HG03060 (cell line): ENCODE measurements at regions not wholly inside any gene's neighbourhood (a gene's known extent, or its start where the extent isn't known, plus 50 kb on each side); places are given as distances from the start of the nearest gene placed in this dataset.
"Not testable (repeated sequence)": the region's sequence is repeated elsewhere in the genome, so short reads cannot be mapped to it uniquely, and the experiment has no call there.

ENCODE experiments used
- ATAC-seq: cut with Tn5 transposase; IDR thresholded peaks from one replicate; pipeline ENCODE4 v1.9.1; 2021; ENCODE audit warnings: low read depth, moderate number of reproducible peaks; ENCODE audit not compliant: unreplicated experiment

DNA sequence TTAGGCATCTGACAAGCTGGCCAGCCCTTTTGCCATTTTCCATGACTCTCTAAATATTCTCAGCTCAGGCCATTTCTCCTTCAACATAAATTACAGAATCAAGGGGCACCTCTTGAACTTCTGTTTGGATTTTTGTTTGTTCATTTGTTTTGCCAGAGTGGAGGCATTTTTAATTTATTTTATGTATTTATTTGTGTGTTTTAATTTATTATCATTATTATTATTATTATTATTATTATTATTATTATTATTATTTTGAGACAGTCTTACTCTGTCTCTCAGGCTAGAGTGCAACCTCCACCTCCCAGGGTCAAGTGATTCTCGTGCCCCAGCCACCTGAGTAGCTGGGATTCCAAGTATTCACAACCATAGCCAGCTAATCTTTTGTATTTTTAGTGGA, 1578.0 kb downstream of the CDH8 start:
- ATAC-seq: no peak

DNA sequence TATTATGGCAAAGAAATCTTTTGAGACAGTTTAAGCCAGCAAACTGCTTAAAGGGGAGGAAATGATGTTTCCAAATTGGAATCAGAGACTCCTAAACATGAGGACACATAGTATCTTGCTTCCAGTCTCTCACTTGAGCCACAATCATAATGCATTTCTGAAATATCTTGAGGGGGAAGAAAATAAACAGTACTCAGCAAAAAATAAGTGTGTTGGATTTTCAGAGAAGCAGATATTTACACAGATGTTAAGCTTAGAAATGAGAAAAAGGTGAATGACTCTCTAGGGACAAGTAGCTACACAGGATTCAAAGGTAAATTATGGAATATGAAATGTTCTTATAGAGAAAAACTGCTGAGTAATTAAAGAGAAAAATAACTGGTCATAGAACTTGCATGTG, 1583.6 kb downstream of the CDH8 start:
- ATAC-seq: no peak

DNA sequence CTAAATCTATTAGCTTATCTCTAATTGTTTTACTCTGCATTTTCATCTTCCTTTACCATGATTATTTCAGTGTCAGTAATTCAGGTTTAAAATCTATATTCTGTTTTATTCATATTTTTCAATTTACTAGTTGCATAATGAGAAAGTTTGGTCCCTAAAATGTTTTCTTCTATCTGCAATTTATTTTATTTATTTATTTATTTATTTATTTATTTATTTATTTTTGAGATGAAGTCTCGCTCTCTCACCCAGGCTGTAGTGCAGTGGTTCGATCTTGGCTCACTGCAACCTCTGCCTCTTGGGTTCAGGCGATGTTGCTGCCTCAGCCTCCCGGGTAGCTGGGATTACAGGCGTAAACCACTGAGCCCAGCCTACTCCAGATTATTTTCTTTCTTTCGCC, 1597.3 kb downstream of the CDH8 start:
- no peak for ATAC-seq

DNA sequence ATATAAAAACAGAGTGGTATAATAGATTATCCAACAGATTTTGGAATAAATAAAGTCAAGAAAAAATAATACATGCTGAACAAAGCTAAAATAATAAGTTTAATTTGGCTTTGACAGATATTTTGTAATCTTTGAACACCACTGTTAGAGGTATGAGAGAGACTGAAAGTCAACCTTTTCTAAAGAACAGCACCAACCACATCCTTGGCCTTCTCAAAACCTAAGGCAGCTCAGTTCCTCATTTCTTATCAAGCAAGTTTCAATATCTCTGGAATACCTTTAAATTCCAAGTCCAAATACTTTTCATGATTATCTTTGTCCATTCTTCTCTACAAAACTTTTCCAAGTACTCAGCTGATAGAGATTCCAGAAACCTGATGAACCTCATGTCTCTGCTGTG, 1603.8 kb downstream of the CDH8 start:
- ATAC-seq: no peak

DNA sequence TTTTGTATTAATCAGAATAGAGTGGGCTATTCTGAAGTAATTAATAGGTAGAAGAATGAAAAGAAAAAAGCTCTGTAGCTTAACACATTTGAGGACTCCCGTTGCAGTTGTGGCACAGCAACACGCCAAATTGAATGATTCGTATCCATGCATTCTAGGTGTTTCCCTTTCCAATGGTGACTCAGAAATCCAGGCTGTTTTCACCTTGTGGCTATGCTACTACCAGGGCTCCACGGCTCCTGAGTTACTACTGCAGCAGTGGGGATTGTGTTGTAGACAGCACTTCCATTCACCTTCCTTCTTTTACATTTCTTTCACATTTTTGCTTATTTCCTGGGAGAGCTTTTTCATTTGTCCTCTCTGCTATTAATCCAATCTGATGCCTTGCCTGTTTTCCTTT, 1616.4 kb downstream of the CDH8 start:
- ATAC-seq: no peak

DNA sequence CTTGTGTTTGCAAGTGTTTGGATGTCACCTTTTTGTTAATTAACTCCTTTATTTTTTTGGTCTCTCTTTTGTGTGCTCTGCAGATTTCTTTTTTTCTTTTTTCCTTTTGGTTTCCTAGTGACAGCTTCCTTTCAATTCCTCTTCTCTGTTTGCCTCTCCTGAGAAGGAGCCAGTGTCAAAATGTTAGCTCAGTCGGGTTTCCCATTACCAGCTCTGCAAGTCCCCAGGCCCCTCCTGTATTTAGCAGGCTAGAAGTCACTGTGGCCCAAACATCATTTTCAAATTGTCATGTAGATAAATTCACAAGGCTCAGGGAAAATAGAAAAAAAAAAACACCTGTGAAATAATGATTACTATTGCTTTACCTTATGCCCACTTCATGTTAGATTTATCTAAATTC, 1621.6 kb downstream of the CDH8 start:
- no peak for ATAC-seq

DNA sequence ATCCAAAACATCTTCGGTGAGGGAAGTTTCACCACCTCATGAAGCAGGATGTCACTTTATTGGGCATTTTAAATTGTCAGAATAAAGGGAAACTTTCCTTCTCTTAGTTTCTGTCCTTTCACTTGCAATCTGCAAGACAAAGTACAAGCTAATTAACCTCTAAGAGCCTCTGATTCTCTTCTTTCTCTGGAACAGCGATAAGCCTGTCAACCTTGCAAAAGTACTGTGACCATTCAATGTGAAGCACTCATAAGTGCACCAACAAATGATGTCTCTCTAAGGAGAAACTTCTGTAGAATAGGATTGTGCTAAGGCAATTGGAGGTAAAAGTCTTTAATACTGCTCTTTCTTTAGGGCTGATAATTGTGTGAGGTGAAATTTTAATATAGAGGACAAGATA, 1622.3 kb downstream of the CDH8 start:
- no peak for ATAC-seq

DNA sequence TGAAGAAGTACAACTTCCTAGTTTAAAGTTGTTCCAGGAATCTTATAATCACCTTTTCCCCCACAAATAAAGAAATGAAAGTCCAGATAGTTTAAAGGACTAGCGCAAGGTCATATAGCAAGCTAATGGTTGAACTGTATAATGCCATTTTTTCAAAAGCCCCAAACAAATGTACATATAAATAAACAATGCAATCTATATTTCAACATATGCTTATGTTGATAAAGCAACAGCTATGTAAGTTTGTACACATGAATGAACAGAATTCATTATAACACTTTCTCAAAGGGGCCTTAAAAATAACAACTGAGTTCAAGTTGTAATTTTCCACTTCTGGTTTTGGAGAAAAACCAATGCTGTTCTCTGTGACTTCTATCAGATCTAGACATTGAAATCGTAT, 1628.6 kb downstream of the CDH8 start:
- ATAC-seq: no peak

DNA sequence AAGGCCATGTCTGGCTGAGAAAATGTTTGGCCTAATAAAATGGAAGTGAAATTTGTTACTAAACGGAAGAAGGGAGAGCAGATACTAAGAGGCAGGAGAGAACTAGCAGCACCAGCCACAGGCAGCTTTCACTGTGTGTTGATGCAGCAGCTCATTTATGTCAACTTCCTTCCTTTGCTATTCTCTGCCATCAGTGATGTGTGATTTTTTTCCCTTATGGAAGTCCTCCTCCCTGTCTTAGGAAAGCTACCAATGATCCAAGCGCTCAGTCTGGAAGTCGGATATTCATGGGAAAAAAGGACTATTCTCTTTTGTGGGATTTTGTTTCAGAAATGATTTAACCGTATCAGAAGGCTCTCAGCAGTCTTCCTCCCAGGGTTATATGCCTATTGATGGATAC, 1629.2 kb downstream of the CDH8 start:
- ATAC-seq: no peak

DNA sequence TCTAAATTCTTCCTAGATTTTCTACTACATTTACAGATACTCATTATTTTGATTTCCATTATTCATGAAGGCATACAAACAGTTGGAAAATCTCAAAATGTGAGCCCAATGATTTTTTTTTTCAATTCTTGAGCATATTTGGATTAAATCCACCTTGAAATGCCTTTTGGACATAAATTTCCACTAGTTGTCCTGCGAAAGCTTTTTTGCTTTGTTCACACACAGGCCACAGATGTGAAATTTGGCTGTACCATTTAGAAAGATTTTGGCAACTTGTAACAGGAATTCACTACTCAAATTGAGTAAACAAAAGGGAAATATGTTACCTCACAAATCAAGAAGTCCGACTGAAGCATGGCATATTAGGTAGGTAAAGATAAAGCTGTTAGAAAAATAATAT, 1631.0 kb downstream of the CDH8 start:
- no peak for ATAC-seq

DNA sequence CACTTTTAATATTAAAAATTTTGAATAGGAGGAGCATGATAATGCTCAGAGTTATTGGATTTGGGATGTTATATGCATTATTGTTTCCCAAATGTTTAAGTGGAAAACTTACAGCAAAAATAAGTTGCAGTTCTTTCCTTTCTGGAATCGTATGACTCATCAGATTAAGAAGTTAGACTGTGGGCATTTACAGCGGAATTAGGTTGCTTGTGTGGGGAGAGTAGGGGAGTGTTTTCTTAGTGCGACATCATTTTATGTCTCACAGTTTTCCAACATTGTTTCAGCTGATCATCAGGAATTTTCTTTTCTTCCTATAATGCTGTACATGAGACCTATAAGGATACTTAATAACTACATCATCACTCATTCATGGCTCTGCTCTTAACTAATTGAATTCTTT, 1631.8 kb downstream of the CDH8 start:
- ATAC-seq: no peak

DNA sequence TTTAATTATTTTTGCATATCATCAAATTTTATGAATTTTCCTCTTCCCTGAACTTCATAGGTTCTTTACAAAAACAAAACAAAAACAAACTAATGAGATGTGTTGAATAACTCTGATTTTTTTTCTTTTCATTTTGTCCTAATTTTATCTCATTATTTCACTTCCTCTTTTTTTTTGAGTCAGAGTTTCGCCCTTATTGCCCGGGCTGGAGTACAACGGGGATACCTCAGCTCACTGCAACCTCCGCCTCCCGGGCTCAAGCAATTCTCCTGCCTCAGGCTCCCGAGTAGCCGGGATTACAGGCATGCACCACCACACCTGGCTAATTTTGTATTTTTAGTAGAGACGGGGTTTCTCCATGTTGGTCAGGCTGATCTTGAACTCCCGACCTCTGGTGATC, 1633.3 kb downstream of the CDH8 start:
- not testable (repeated sequence) for ATAC-seq

DNA sequence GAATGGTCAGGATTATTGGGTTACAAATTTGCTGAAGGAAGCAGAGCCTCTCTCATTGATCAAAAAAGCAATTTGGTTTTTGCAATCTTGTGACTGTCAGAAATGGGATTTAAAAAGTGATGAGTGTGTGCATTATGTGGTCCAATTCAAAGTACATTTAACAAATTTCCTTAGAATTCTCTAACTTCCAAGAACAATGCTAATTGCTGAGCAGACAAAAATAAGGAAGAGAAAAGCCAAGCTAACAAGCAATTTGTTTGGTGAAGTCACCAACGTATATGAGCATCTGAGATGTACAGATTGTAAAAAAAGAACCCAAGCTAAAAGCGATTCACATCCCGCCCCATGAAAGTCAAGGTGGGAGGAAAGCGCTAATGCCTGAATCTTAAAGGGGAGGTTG, 1643.9 kb downstream of the CDH8 start:
- no peak for ATAC-seq

DNA sequence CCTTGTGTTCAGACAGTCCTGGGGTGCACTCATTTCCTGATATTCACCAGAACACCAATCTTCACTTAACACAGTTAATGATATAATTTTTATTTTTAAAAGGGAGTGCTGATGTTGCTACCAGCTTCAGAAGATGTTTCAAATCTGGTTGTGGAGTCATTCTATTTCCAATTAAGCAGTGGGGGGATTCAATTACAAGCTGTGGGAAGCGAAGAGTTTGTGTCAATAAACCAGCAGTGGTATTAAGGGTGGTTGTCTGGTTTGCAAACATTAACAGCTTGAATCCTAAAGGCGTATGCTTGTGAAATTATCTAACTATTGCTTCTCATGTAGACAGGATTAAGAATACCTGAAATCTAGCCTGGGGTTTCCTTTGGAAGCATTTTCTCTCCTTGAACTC, 1637.5 kb upstream of the GOT2 start:
- ATAC-seq: no peak

DNA sequence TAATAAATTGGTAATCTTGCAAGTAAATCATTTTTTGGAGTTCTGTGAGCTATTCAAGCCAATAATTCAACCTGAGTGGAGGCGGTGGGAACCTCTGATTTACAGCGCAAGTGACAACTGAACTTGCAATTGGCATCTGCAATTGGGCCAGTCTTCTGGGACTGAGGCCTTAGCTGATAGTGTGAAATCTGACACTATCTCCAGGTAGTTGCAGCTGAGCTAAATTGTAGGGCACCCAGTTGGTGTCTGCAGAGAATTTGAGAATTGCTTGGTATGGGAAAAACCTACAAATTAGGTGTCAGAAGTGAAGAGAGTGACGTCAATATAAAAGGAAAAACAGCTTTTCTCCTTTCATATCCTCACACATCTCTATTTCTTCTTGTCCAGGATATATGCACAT, 1633.6 kb upstream of the GOT2 start:
- ATAC-seq: no peak

DNA sequence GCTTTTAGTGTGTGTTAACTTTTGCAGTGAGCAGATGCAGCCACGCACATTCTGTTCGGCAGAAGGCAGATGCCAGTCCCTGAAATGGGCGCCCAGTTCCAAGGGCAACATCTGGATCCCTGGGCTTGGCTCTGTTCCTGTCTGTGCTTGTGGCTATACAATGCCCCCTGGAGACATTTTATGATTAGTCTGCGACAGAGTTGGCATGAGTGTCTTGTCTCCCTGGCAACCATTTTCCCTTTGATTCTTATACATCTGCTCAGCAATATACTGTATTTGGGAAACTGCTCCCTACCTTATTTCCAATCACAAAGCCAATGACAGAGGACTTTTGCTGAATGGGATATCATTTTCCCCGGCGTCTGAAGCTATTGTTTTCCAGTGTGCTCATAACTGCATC, 1629.5 kb upstream of the GOT2 start:
- no peak for ATAC-seq

DNA sequence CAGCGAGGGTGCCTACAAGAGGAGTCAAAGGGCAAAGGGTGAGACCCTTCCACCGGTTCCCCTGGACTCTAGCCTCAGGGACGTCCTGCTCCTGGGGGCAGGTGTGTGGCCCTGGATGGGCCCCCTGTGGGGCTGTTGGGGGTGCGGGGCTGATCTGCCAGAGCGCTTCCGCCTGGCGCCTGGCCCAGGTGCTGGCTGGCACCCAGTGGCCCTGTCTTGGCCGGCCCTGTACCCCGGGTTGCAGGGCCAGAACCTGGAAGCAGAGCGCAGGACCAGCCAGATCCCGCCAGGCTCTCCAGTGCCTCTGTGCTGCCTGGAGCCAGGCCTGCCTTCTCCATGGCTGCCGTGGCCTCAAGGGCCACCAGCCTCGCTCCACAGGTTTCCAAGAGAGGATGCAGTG, 1625.8 kb upstream of the GOT2 start:
- ATAC-seq: not testable (repeated sequence)

DNA sequence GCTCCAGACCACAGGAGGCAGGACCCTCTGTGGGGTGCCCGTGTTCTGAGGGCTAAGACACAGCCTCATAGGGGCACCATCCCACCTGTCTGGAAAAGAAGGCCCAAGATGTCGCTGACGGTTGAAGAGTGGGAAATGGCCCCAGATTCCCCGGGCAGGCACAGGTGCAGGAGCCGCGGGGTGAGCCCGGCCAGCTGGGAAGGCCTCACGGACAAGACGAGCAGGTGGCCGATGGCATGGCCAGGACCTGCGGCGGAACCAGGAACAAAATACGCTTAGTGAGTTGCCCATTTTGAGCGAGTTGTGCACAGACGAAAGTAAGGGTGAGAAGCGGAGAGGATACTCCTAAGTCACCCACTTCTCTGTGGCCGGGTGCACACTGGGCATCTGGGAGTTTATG, 1625.3 kb upstream of the GOT2 start:
- not testable (repeated sequence) for ATAC-seq

DNA sequence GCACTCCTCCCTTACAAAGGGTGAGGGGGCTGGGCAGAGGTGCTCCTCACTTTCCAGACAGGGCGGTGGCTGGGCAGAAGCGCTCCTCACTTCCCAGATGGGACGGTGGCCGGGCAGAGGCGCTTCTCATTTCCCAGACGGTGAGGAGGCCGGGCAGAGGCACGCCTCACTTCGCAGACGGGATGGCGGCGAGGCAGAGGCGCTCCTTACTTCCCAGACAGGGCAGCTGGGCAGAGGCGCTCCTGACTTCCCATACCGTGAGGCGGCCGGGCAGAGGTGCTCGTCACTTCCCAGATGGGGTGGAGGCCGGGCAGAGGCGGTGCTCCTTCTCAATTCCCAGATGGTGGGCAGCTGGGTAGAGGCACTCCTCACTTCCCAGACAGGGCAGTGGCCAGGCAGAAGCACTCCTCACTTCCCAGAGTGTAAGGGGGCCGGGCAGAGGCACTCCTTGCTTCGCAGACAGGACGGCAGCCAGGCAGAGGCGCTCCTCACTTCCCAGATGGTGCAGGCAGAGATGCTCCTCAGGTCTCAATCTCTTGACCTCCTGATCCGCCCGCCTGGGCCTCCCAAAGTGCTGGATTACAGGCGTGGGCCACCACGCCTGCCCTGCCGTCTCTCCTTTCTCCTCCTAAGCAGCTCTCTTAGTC, 1623.9 kb upstream of the GOT2 start:
- ATAC-seq: not testable (repeated sequence)

DNA sequence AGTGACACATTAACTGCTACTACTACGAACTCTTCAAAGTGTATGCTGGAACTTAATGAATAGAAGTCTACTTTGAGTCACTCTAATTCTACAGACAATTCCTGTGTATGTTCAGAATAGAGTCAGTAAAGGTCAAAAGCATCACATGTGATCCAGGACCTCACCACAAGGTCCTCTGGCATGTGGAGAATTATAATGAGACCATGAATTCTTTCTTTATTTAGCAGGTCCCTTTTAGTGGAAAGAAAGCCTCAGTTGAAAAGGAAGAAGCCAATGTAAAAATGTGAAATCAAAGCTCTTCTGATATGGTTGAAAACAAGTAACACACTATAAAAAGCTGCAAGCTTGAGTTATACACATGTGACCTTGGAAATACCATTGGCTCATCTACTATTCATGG, 1612.1 kb upstream of the GOT2 start:
- ATAC-seq: no peak

DNA sequence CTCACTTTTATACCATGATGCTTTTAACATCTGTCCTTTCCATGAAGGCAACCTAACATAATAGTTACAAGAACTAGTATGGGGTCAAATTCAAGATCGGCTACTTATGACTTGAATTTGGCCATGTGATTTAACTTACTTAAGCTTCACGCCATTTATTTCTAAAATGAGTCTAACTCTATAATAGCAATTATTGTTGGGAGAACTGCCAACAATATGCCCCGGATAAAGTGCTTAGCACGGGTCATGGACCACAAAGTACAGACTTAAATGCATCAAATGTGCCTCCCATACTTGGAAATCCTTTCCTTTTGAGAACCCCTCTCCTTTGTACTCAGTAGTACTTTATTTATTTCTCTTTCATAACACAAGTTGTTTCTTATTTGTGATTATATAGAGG, 1603.6 kb upstream of the GOT2 start:
- ATAC-seq: no peak

DNA sequence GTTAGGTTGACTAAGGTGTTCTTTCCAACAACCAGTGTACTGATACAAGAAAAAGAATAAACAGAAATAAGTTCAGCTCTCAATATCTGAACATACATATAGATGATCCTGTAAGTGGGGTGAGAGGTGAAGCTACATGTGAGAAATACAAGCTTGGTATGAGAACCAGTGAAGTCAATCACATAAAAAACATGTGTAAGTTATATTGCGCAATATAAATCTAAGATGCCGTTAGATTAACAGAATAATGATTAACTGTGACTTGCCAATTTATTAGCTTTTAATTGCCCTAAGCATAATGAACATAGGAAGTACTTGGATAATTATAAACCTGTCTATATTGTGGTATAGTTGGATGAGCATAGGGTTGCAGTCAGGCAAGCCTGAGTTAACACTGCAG, 1597.1 kb upstream of the GOT2 start:
- no peak for ATAC-seq

DNA sequence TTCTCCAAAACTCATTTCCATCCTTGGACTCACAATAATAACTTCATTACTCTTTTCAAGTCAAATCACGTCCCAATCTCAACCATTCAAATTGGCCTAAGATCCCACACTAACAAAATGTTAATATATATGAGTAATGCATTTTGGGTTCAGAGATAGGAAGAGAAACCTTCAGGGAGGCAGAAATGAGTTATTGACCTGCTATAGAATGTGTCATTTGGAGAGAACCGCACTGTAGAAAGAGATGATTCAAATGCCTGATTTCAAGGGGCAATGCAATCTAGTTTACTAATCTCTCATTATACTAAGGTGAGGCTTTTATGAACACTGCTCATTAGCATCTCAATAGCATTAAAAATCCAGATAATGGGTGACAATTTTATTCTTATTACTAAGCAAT, 1595.0 kb upstream of the GOT2 start:
- ATAC-seq: no peak
